ENCODE measurements at regions not wholly inside any gene's neighbourhood (a gene's known extent, or its start where the extent isn't known, plus 50 kb on each side); places are given as distances from the start of the nearest gene placed in this dataset.
"Not testable (repeated sequence)": the region's sequence is repeated elsewhere in the genome, so short reads cannot be mapped to it uniquely, and the experiment has no call there.

GRCh38 chr9:6103911-6104310 lies 88.5 kb upstream of the RANBP6 start:
- DNase-seq: not testable (repeated sequence)

- peak; percentile 49 for DNase-seq
Observed at GRCh38 chr9:6102336-6102987, 87.0 kb upstream of the RANBP6 start.

GRCh38 chr9:6101725-6102124 lies 86.3 kb upstream of the RANBP6 start:
- DNase-seq: not testable (repeated sequence)

GRCh38 chr9:6099346-6099745 lies 83.9 kb upstream of the RANBP6 start:
- not testable (repeated sequence) for DNase-seq

- no peak for DNase-seq
Observed at GRCh38 chr9:6098431-6098830, 83.0 kb upstream of the RANBP6 start.

- peak; percentile 24 for DNase-seq
Observed at GRCh38 chr9:6096821-6097220, 81.4 kb upstream of the RANBP6 start.

GRCh38 chr9:6090277-6091210 lies 75.1 kb upstream of the RANBP6 start:
- no peak for DNase-seq

GRCh38 chr9:6089300-6089699 lies 73.9 kb upstream of the RANBP6 start:
- DNase-seq: no peak

- DNase-seq: no peak
Observed at GRCh38 chr9:6086006-6086655, 70.7 kb upstream of the RANBP6 start.

- peak; percentile 53 for DNase-seq
Observed at GRCh38 chr9:6080154-6080716, 64.8 kb upstream of the RANBP6 start.

GRCh38 chr9:6079386-6079785 lies 64.0 kb upstream of the RANBP6 start:
- DNase-seq: no peak

GRCh38 chr9:6078382-6079105 lies 63.1 kb upstream of the RANBP6 start:
- no peak for DNase-seq

GRCh38 chr9:6076851-6077250 lies 61.4 kb upstream of the RANBP6 start:
- DNase-seq: no peak

GRCh38 chr9:6073731-6074130 lies 58.3 kb upstream of the RANBP6 start:
- no peak for DNase-seq

GRCh38 chr9:6072865-6073264 lies 57.4 kb upstream of the RANBP6 start:
- DNase-seq: no peak

- no peak for DNase-seq
Observed at GRCh38 chr9:6072453-6072852, 57.0 kb upstream of the RANBP6 start.

- DNase-seq: peak; percentile 39
Observed at GRCh38 chr9:6068983-6069382, 53.6 kb upstream of the RANBP6 start.

- DNase-seq: no peak
Observed at GRCh38 chr9:6067426-6067825, 52.0 kb upstream of the RANBP6 start.
